DOHH2 (cell line): ENCODE measurements at regions not wholly inside any gene's neighbourhood (a gene's known extent, or its start where the extent isn't known, plus 50 kb on each side); places are given as distances from the start of the nearest gene placed in this dataset.
"Not testable (repeated sequence)": the region's sequence is repeated elsewhere in the genome, so short reads cannot be mapped to it uniquely, and the experiment has no call there.

Experiments
- CTCF ChIP-seq: fragments of 200-600 bp; sonication (generic); IDR thresholded peaks from one replicate; pipeline ENCODE4 v1.5.1; 2014; ENCODE audit warnings: antibody characterized with exemption, mild to moderate bottlenecking, low read depth, low read length; ENCODE audit not compliant: poor library complexity, severe bottlenecking
- EZH2phosphoT487 ChIP-seq: fragments of 200-600 bp; sonication (generic); IDR thresholded peaks from 2 replicates; pipeline ENCODE4 v1.6.1; 2017; ENCODE audit warnings: borderline replicate concordance, mild to moderate bottlenecking, antibody characterized with exemption, low read length, moderate library complexity, mixed read lengths

GRCh38 chr15:20280141-20280932 lies 261.3 kb downstream of the GOLGA6L6 start:
- not testable (repeated sequence) for TF ChIP-seq CTCF, EZH2phosphoT487
